ENCODE measurements at regions not wholly inside any gene's neighbourhood (a gene's known extent, or its start where the extent isn't known, plus 50 kb on each side); places are given as distances from the start of the nearest gene placed in this dataset.

DNA sequence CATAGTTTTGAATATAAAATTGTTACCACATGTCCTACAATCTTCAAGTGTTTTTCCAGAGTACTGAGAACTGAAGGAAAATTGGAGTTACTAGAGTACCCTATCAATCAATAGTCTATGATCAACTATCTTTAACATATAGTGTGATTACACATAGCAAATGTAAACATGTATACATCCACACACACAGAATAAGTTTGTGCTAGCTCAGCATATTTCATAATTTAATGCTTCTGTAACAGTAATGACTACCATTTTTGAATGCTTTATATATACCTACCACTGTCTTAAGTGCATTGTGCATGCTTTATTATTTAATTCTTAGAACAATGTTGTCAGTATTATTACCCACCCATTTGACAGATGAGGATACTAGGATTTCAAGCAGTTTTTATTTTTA is 523.9 kb downstream of the HAO1 start:
- TF ChIP-seq CTCF (conservative IDR thresholded peaks at IDR 0.05; ENCODE audit: low read length) (no peak), EZH2phosphoT487 (IDR thresholded peaks at IDR 0.05; ENCODE audit: borderline replicate concordance) (no peak)
